CD4-positive, alpha-beta T cell treated with Interleukin-15 for 1 hour (primary cell): ENCODE measurements at regions not wholly inside any gene's neighbourhood (a gene's known extent, or its start where the extent isn't known, plus 50 kb on each side); places are given as distances from the start of the nearest gene placed in this dataset.
"Not testable (repeated sequence)": the region's sequence is repeated elsewhere in the genome, so short reads cannot be mapped to it uniquely, and the experiment has no call there.

Source experiments
- DNase-seq: peaks from one replicate; pipeline ENCODE4 v3.0.0-alpha.2; 2020

- DNase-seq = no peak
Measured at GRCh38 chr10:5268743-5269142, 72.1 kb downstream of the AKR1C4 start.

GRCh38 chr10:5269791-5270190 lies 73.2 kb downstream of the AKR1C4 start:
- DNase-seq = no peak

DNA sequence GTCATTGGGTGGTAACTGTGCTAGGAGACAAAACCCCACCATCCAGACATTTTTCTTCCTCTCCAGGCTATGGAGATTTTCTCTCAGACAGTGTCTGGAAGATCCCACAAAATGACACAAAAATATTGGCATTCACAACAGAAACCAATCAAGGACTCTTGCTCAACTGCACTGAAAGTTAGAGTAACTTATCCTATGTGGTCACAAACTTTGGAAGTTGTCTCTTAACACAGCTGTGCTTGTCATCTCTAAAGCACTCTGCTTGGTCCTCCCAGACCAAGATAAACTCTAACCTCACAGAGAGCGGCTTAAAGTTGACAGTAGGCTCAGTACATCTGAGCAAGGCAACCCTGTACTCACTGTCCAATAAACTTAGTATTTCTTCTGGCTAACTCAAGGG lies 74.9 kb downstream of the AKR1C4 start:
- DNase-seq = no peak

DNA sequence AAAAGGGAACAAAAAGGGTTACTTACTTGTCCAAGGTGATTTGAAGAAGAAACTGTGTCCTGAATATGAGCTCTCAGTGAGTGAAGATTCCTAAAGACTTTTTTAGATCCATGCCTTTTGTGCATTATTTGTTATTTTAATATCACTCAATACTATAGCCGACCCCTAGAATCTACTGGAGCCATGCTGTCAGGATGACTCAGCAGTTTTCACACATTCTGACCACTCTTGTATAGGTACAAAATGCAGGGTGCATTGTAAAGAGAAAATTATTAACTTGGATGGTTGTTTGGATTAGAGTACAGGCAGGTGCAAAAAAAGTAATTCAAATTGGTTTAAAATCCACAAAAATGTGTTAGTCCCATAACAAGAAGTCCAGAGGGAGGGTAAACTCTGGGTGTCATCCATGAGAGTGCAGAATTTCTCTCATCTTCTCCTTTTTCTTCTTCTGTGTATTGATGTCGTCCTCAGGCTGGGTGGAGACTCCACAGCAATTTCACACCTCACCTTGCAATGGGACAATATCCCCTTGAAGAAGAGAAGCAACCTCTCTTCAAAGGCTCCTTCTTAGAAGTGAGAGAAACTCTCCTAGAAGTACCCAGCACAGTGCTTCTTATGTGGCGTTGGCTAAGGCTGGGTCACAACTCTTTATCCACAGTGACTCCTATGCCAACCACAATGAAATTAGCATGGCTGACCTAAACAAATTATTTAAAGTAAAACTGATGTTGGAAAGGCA lies 75.6 kb downstream of the AKR1C4 start:
- DNase-seq = no peak

DNA sequence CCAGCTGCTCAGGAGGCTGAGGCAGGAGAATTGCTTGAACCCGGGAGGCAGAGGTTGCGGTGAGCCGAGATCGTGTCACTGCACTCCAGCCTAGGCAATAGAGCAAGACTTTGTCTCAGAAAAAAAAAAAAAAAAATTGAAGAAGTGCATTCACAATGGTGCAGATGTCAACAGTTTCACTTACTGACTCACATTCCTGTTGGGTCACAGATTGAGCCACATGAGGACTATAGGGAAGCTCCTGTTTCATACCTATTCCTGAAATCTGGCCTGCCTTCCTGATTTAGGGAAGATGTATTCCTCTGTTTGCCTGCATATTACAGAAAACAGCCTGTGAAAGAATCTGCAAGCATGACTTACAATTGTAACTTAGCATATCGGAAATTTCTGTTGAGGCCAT lies 78.2 kb downstream of the AKR1C4 start:
- DNase-seq = no peak

- DNase-seq = no peak
Measured at GRCh38 chr10:5281356-5281755, 83.4 kb upstream of the UCN3 start.

- DNase-seq = no peak
Measured at GRCh38 chr10:5282137-5282536, 82.6 kb upstream of the UCN3 start.

DNA sequence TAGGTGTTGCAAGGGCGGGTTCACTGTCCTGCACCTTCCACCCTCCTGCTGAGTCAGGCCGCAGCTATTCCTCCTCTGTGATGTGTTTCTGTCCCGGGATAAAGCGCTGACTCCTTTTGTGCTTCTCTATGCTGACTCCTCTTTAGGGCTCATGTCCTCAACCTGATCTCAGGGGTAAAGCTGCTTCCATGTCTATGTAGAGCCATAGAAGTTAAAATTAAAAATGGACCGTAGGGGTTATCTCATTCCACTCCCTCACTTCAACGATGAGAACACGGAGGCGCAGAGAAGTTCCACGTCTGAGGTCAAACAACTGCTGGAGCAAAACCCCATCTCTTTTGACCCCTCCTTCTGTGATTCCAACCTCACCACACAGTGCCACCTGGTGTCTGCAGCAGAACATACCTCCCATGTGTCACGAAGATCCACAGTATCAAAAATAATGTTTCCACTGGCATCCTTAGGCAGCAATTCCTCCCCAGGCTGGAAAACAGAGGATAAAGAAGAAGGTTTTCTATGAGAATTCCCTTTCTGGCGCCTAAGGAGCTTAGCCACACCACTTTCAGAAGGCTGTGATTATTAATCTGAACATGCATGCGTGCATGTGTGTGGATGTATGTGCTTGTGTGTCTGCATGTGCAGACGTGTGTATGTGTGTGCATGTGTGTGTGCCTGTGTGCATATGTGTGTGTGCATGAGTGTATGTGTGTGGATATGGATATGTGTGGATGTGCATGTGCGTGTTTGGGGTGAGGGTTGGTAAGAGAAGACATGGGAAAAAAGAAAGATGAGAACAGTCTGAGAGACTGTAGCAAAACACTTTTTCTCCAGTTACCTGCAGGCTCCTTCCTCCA lies 81.2 kb upstream of the UCN3 start:
- peak; percentile 63 for DNase-seq

DNA sequence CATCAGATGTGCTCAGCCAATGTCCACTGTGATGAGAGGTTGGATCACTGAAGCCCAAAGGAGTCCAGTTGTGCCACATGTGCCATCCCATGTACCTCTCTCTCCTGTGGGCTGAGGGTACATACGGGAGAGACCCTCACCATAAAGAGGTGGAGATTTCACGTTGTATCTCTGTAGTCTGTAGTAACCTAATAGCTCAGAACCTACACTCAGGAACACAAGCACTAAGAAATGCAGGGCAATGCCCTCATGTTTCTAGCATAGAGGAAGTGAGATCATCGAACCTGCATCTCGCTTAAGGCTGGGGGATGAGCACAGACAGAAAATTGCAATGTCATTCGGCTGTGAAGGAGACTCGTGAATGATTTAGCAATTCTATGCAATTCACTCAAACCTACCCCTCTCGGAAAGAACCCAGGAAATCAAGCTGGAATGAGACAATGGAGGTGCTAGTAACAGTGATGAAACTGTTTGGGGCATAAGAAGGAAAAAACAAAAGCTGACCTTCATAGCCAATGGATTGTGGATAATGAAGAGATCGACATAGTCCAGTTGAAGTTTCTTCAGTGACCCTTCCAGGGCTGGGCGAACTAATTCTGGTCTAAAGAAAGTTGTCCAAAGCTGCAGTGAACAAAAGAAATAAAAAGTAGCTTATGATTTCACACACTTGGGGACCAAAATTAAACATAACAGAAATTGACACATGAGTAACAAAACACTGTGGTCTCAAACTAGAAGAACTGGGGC lies 80.3 kb upstream of the UCN3 start:
- peak; percentile 60 for DNase-seq

DNA sequence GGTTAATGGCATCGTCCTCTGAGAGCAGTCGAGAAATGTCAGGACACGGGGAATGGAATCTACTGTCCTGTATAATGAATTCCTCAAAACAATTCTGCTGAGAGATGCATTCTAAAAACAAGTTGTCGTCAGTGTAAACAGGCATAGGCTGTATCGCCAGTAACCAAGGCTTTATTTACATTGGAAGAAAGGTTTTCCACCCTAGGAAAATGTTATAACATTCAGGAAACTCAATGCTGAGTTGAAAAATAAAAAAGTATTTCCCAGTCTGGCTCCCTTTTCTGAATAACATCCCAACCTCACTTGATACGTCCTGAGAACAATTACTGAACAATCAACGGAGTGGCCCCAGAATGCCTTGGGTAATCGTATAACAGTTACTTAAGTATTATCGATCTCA lies 79.6 kb upstream of the UCN3 start:
- DNase-seq = no peak

DNA sequence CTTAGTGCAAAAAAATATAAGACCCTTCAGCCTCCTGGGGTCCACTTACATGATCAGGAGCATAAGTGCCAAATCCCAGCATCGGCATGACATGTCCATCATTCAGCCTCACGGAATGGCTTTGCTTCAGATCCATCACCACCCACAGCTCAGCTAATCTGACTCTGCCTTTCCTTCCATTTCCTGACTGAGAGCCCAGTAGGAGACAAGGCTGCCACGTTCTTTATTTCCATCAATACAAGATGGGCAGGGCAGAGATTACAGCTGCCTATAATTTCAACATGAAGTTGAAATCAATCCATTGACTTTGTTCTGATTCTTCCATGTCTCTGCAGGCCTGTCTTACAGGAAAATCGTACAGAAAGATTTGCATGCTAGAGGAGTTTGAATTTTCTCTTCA lies 76.4 kb upstream of the UCN3 start:
- DNase-seq = no peak

DNA sequence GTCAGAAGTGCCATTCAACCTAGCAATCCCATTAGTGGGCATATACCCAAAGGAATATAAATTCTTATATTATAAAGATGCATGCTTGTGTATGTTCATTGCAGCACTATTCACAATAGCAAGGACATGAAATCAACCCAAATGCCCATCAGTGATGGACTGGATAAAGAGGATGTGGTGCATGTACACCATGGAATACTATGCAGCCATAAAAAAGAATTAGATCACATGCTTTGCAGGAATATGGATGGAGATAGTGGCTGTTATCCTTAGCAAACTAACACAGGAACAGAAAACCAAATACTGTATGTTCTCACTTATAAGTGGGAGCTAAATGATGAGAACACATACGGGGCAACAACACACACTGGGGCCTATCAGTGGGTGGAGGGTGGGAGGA lies 75.5 kb upstream of the UCN3 start:
- not testable (repeated sequence) for DNase-seq

DNA sequence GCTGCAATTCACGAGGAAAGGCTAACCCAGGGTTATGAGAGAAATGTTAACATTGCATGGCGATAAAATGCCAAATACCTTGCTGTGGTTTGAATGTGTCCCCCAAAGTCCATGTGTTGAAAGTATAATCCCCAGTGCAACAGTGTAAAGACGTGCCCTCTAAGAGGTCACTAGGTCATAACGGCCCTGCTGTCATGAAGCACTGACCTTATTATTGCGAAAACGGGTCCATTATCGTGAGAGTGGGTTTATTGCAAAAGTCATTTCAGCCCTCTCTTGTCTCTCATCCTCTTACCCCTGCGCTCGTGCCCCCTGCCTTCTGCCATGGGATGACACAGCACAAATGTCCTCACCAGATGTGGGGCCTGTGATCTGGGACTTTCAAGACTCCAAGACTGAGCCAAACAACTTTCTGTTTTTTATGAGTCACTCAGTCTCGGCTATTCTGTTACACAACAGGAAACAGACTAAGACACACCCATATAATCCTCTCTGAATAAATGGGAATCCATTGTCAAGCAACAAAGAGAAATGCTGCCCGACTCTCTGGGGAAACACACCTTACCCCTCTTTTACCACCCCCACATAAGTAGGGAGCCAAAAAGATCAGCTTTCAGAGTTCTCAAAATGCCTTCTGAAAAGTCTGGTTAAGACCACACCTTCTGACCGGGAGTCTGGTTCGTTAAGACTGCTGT lies 73.1 kb upstream of the UCN3 start:
- peak; percentile 86 for DNase-seq

DNA sequence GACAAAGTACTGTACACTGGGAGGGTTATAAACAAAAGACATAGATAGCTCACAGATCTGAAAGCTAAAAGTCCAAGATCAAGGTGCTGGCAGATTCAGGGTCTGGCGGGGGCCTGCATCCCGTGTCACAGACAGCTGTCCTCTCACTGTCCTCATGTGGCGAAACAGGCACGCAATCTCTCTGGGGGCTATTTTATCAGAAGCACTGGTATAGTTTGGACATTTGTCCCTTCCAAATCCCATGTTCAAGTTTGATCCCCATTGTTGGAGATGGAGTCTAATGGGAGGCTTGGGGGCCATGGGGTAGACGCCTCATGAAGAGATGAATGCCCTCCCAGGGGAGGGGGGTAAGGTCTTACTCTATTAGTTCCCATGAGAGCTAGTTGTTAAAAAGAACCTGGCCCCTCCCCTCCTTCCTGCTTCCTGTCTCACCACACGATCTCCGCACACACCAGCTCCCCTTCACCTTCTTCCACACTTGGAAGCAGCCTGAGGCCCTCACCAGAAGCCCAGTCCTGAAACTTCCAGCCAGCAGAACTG lies 72.5 kb upstream of the UCN3 start:
- peak; percentile 68 for DNase-seq

DNA sequence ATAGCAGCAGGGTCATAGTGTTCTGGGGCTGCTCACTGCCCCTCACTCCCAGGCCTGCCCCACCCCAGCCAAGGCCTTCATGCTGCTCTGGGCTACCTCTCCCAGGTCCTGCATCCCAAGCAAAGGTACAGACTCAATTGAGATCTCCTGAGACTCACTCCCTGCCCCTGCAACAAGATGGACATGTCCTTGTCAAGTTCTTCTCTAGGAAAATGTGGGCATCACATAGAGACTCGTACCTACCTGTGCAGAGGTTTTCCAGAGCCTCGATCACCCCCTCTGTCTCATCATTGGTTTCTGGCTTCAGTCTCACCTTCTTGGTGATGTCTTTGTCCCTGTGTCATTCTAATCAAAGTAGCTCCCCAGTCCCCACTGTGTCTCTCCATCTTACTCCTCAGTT lies 71.8 kb upstream of the UCN3 start:
- DNase-seq = not testable (repeated sequence)

GRCh38 chr10:5293691-5294550 lies 70.8 kb upstream of the UCN3 start:
- DNase-seq = peak; percentile 79

GRCh38 chr10:5297466-5297865 lies 67.3 kb upstream of the UCN3 start:
- DNase-seq = peak; percentile 67

GRCh38 chr10:5297996-5298395 lies 66.8 kb upstream of the UCN3 start:
- no peak for DNase-seq

DNA sequence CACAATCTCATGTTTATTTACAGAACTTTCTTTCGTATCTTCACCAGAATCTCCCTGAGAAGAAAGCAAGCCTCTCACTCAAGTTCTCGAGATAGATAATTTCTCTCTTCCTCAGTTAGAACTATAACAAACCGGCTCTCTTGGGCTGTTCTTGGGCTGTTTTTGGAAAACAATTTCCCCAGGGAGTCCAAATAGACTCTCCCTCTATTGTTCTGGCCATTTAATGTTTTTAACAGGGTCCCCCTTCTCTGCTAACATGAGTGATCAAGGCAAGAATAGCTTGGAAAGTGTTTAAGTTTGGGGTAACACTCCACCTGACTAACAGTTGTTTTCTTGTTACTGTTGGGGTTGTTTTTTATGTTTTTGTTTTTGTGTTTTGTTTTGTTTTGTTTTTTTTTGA lies 64.8 kb upstream of the UCN3 start:
- no peak for DNase-seq

- DNase-seq = no peak
Measured at GRCh38 chr10:5303504-5303903, 61.3 kb upstream of the UCN3 start.

DNA sequence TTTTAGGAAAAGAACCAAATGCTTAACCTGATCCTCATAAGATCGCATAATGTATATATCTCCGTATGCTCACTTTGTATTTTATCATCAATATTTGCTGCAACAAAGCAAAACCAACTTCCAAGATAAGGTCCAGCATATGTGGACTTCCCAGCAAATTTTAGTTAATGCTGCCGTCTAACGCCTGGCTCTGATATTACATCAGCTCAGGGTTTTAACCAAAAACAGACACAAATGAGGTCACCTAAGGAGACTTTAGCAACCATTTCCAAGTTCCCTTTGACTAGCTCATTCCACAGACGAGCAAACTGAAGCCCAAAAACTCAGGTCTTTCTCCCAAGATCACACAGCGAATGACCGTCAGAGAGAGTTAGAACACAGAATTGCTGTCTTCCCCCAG lies 59.4 kb upstream of the UCN3 start:
- no peak for DNase-seq

DNA sequence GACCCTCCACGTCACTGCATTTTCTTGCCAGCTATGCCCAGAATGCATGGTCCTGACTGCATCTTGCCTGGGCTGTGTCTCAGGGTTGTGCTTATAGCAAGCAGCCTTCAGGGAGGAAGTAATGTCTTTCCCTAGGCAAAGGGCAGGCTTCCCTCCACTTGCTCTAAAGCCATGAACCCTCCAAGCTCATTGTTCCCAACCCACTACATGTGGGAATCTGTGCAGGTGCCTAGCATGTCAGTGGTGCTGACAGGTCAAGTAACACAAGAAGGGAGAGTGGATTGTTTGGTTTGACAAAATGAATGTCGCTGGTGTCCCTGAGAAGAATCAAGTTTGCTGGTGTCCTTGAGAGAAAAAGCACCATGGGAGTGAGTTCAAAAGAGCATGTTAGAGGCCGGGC lies 53.9 kb upstream of the UCN3 start:
- no peak for DNase-seq
